Thyroid gland (tissue), 4 donors: ENCODE measurements at regions not wholly inside any gene's neighbourhood (a gene's known extent, or its start where the extent isn't known, plus 50 kb on each side); places are given as distances from the start of the nearest gene placed in this dataset.

ENCODE experiments used
- DNase-seq, 2 donors: peaks; one replicate each; pipeline ENCODE4 v3.0.0-alpha.2; 2019
- H3K27ac ChIP-seq, 3 donors: fragments of 200-600 bp; sonication (generic); 1 replicate in 2 of 3; 2 replicates in 1 of 3; pipeline ENCODE4 v1.5.1; 2016 to 2019; ENCODE audit warnings: mild to moderate bottlenecking in 1 of 3, moderate library complexity in 1 of 3
- H3K27me3 ChIP-seq: fragments of 200-600 bp; sonication (generic); one replicate; pipeline ENCODE4 v1.5.1; 2019
- H3K36me3 ChIP-seq, 2 donors: fragments of 200-600 bp; sonication (generic); one replicate each; pipeline ENCODE4 v1.5.1; 2016 to 2019
- H3K4me1 ChIP-seq, 2 donors: fragments of 200-600 bp; sonication (generic); one replicate each; pipeline ENCODE4 v1.5.1; 2017 to 2019
- H3K4me3 ChIP-seq, 3 donors: fragments of 200-600 bp; sonication (generic); replicated peaks in 1 of 3; 1 replicate in 2 of 3; 2 replicates in 1 of 3; pipeline ENCODE4 v1.5.1; 2016; ENCODE audit warnings: mild to moderate bottlenecking in 1 of 3
- H3K9me3 ChIP-seq: fragments of 200-600 bp; sonication (generic); one replicate; pipeline ENCODE4 v1.5.1; 2017
- POLR2A ChIP-seq, 2 donors: fragments of 450-650 bp; IDR thresholded peaks; one replicate each; pipeline ENCODE4 v1.6.1; 2017; ENCODE audit warnings: antibody characterized with exemption in 2 of 2, mild to moderate bottlenecking in 2 of 2, moderate library complexity in 1 of 2
- WGBS, 2 donors: methylation state at CpG; one replicate each; pipeline ENCODE4 v1.1.5; 2017; 5-methylcytosine and 5-hydroxymethylcytosine counted together
- intact Hi-C: fragments of 100-400 bp; cut with DNase I; formaldehyde crosslinking; loops from one replicate; pipeline ENCODE4 v1.15.1; 2023
- TF ChIP-seq, protein P1 (sequence below), 6 experiments: fragments of 200-600 bp in 3 of 6; fragments of 450-650 bp in 3 of 6; sonication (generic) in 3 of 6; IDR thresholded peaks; one replicate each; pipeline ENCODE4 v1.5.1; 2016 to 2019; ENCODE audit warnings: antibody characterized with exemption in 6 of 6, mild to moderate bottlenecking in 2 of 6, inconsistent platforms in 1 of 6, moderate library complexity in 1 of 6

DNA sequence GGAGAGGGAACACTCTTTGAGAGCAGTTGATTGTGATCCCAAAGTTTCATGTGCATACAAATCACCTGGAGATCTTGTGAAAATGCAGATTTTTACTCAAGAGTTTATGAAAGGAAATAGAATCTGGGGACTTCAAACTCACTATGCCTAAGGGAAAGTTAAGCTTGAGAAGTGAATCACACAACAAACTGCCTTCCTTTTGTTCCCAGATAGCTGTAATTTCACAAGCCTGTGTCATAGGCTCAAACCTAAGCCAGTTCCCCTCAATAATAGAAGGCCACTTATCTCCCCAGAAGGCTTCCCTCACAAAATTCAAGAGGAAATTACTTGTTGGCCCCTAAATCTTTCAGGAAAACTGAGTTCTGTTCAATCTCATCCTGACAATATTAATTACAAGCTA is 132.8 kb upstream of the MAGEB16 start:
- no peaks in the 10 kb centered on the region for H3K9me3 ChIP-seq
- TF ChIP-seq POLR2A (IDR thresholded peaks at IDR 0.05) = no peak
- TF ChIP-seq, protein P1, sequence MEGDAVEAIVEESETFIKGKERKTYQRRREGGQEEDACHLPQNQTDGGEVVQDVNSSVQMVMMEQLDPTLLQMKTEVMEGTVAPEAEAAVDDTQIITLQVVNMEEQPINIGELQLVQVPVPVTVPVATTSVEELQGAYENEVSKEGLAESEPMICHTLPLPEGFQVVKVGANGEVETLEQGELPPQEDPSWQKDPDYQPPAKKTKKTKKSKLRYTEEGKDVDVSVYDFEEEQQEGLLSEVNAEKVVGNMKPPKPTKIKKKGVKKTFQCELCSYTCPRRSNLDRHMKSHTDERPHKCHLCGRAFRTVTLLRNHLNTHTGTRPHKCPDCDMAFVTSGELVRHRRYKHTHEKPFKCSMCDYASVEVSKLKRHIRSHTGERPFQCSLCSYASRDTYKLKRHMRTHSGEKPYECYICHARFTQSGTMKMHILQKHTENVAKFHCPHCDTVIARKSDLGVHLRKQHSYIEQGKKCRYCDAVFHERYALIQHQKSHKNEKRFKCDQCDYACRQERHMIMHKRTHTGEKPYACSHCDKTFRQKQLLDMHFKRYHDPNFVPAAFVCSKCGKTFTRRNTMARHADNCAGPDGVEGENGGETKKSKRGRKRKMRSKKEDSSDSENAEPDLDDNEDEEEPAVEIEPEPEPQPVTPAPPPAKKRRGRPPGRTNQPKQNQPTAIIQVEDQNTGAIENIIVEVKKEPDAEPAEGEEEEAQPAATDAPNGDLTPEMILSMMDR (IDR thresholded peaks at IDR 0.05) = no peak
- DNase-seq = no peak
- H3K27ac ChIP-seq = no peak overlapping the region
- intact Hi-C loops = no loop called here
- no peaks in the 10 kb centered on the region for H3K36me3 ChIP-seq
- no peaks in the 10 kb centered on the region for H3K4me1 ChIP-seq
- no peak overlapping the region for H3K4me3 ChIP-seq
- H3K27me3 ChIP-seq = no peaks in the 10 kb centered on the region

DNA sequence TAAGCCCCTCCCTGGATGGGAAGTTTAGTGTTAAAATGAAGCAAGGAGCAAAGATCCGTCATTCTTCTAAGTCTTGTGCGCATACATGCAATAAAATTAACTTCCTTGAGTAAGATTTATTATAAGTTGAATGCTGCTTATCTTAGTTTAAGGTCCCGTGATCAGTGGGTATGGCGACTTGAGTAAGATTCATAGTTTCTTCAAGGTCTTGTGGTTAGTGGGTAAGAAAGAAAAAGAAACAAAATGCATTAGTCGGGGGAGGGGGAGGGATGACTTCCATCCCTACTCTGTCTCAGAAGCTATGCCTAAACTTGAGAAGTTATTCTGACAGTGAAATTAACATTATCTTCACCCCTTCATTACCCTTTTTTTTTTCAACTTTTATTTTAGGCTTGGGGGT is 127.3 kb upstream of the MAGEB16 start:
- no peak for TF ChIP-seq POLR2A (IDR thresholded peaks at IDR 0.05)
- TF ChIP-seq, protein P1 (IDR thresholded peaks at IDR 0.05) = no peak
- Histone ChIP-seq H3K27ac (no peak overlapping the region), H3K4me1 (no peaks in the 10 kb centered on the region), H3K9me3 (no peaks in the 10 kb centered on the region), H3K27me3 (no peaks in the 10 kb centered on the region), H3K4me3 (no peak overlapping the region), H3K36me3 (no peaks in the 10 kb centered on the region)
- intact Hi-C loops = no loop called here
- 85 to 87% methylated on average over 5 of the region's 5 CpGs for WGBS, 2 donors
- no peak for DNase-seq

DNA sequence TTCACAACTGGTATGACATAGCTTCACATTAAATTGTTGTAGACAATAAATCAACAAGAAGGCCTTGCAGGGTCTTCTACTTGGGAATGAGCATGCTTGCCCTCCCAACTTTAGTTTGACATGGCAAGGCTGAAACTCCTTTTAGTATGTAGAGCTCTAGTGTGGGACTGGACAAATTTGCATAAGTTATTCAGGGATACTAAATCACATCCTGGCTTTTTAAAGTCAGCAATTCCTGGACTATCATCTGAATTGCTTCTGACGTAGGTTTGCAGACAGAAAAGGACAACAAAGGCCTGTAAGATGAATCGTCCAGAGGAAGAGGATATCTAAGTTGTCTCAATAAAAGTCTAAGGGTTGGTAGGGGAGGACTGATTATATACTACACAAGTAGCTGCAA is 123.0 kb upstream of the MAGEB16 start:
- DNase-seq = no peak
- no peak overlapping the region for H3K27ac ChIP-seq
- 73 to 83% methylated on average over 2 of the region's 2 CpGs for WGBS, 2 donors
- TF ChIP-seq, protein P1 (IDR thresholded peaks at IDR 0.05) = no peak
- no peak for TF ChIP-seq POLR2A (IDR thresholded peaks at IDR 0.05)
- no peaks in the 10 kb centered on the region for H3K9me3 ChIP-seq
- no peaks in the 10 kb centered on the region for H3K4me1 ChIP-seq
- no peaks in the 10 kb centered on the region for H3K36me3 ChIP-seq
- intact Hi-C loops = no loop called here
- no peaks in the 10 kb centered on the region for H3K27me3 ChIP-seq
- no peak overlapping the region for H3K4me3 ChIP-seq

DNA sequence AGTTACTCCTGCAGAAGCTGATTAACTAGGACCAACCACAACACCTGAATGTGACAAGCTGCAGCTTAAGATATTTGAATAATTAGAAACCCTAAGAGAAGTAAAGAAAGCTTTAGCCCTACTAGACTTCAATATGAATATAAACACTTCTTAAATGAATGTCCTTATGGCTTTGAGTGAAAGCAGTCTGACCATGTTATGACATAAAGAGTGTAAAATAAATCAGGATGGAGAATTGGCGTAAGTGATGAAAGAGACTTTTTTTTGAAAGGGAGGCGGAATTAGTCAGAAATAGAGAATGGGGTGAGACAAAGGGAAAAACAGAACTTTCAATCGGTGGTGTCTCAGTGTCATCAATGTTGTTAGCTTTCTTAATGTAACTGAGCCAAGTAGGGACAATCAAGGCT is 117.2 kb upstream of the MAGEB16 start:
- DNase-seq = no peak
- no peaks in the 10 kb centered on the region for H3K36me3 ChIP-seq
- TF ChIP-seq, protein P1 (IDR thresholded peaks at IDR 0.05) = no peak
- TF ChIP-seq POLR2A (IDR thresholded peaks at IDR 0.05) = no peak
- H3K4me3 ChIP-seq = no peak overlapping the region
- no peaks in the 10 kb centered on the region for H3K4me1 ChIP-seq
- intact Hi-C loops = no loop called here
- H3K27me3 ChIP-seq = no peaks in the 10 kb centered on the region
- H3K27ac ChIP-seq = no peak overlapping the region
- WGBS, 2 donors = 90 to 95% methylated on average over 3 of the region's 3 CpGs
- no peaks in the 10 kb centered on the region for H3K9me3 ChIP-seq

DNA sequence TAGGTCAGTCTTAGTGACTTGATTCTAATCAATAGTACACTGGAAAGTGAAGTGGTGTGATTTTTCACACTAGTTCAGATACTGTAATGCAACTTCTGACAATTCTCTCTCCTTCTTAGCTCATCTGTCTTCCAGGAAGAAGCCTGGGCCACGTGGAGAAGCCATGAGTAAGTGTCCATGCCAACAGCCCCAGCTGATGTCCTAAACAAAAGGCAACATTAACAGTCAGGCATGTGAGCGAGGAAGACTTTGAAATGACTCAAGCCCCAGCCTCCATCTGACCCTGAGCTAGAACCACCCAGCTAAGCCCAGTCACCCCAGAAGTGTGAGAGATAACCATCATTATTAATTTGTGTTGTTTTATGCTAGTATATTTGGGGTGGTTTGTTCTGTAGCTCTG is 115.7 kb upstream of the MAGEB16 start:
- Histone ChIP-seq H3K27me3 (no peaks in the 10 kb centered on the region), H3K4me3 (no peak overlapping the region), H3K9me3 (no peaks in the 10 kb centered on the region), H3K36me3 (no peaks in the 10 kb centered on the region), H3K4me1 (no peaks in the 10 kb centered on the region), H3K27ac (no peak overlapping the region)
- 69 to 70% methylated on average over 2 of the region's 2 CpGs for WGBS, 2 donors
- TF ChIP-seq, protein P1 (IDR thresholded peaks at IDR 0.05) = no peak
- TF ChIP-seq POLR2A (IDR thresholded peaks at IDR 0.05) = no peak
- DNase-seq = no peak
- intact Hi-C loops = no loop called here
